Retinal pigment epithelial cell (primary cell): ENCODE measurements at regions not wholly inside any gene's neighbourhood (a gene's known extent, or its start where the extent isn't known, plus 50 kb on each side); places are given as distances from the start of the nearest gene placed in this dataset.

ENCODE experiments used
- DNase-seq: peaks from one replicate; pipeline ENCODE4 v3.0.0-alpha.2; 2010; ENCODE audit warnings: low read depth
- H3K4me3 ChIP-seq: 2 replicates; pipeline ENCODE4 v1.5.1; 2011; ENCODE audit warnings: mild to moderate bottlenecking, low read length, control low read depth, moderate library complexity
- CTCF ChIP-seq: conservative IDR thresholded peaks from 2 replicates; pipeline ENCODE4 v1.5.1; 2011; ENCODE audit warnings: low read depth, low read length, control low read depth, inconsistent platforms

GRCh38 chr12:14314801-14315200 is 50.7 kb upstream of the ATF7IP start:
- no peak for TF ChIP-seq CTCF
- DNase-seq = no peak
- H3K4me3 ChIP-seq = no peak overlapping the region

GRCh38 chr12:14315501-14315900 is 50.0 kb upstream of the ATF7IP start:
- no peak for TF ChIP-seq CTCF
- no peak for DNase-seq
- H3K4me3 ChIP-seq = no peak overlapping the region
